ENCODE measurements at regions not wholly inside any gene's neighbourhood (a gene's known extent, or its start where the extent isn't known, plus 50 kb on each side); places are given as distances from the start of the nearest gene placed in this dataset.

GRCh38 chr15:87634361-87634760 lies 622.2 kb downstream of the NTRK3 start:
- H3K4me3 ChIP-seq (ENCODE audit: low read depth, low read length), result no peak overlapping the region
- no peak for TF ChIP-seq ZSCAN30 (tag by site-specific recombination; IDR thresholded peaks at IDR 0.05)
- TF ChIP-seq ZNF248 (tag by site-specific recombination; IDR thresholded peaks at IDR 0.05), result no peak
- TF ChIP-seq, protein P1, sequence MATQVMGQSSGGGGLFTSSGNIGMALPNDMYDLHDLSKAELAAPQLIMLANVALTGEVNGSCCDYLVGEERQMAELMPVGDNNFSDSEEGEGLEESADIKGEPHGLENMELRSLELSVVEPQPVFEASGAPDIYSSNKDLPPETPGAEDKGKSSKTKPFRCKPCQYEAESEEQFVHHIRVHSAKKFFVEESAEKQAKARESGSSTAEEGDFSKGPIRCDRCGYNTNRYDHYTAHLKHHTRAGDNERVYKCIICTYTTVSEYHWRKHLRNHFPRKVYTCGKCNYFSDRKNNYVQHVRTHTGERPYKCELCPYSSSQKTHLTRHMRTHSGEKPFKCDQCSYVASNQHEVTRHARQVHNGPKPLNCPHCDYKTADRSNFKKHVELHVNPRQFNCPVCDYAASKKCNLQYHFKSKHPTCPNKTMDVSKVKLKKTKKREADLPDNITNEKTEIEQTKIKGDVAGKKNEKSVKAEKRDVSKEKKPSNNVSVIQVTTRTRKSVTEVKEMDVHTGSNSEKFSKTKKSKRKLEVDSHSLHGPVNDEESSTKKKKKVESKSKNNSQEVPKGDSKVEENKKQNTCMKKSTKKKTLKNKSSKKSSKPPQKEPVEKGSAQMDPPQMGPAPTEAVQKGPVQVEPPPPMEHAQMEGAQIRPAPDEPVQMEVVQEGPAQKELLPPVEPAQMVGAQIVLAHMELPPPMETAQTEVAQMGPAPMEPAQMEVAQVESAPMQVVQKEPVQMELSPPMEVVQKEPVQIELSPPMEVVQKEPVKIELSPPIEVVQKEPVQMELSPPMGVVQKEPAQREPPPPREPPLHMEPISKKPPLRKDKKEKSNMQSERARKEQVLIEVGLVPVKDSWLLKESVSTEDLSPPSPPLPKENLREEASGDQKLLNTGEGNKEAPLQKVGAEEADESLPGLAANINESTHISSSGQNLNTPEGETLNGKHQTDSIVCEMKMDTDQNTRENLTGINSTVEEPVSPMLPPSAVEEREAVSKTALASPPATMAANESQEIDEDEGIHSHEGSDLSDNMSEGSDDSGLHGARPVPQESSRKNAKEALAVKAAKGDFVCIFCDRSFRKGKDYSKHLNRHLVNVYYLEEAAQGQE (tag by site-specific recombination; IDR thresholded peaks at IDR 0.05), result no peak
- no peak for TF ChIP-seq KLF10 (tag by site-specific recombination; IDR thresholded peaks at IDR 0.05)
- TF ChIP-seq, protein P2, sequence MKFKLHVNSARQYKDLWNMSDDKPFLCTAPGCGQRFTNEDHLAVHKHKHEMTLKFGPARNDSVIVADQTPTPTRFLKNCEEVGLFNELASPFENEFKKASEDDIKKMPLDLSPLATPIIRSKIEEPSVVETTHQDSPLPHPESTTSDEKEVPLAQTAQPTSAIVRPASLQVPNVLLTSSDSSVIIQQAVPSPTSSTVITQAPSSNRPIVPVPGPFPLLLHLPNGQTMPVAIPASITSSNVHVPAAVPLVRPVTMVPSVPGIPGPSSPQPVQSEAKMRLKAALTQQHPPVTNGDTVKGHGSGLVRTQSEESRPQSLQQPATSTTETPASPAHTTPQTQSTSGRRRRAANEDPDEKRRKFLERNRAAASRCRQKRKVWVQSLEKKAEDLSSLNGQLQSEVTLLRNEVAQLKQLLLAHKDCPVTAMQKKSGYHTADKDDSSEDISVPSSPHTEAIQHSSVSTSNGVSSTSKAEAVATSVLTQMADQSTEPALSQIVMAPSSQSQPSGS (tag by site-specific recombination; IDR thresholded peaks at IDR 0.05; ENCODE audit: low read depth), result no peak
- TF ChIP-seq ZNF23 (tag by site-specific recombination; IDR thresholded peaks at IDR 0.05; ENCODE audit: borderline replicate concordance), result no peak
- TF ChIP-seq ZBTB48 (tag by site-specific recombination; IDR thresholded peaks at IDR 0.05), result no peak
- TF ChIP-seq, protein P3, sequence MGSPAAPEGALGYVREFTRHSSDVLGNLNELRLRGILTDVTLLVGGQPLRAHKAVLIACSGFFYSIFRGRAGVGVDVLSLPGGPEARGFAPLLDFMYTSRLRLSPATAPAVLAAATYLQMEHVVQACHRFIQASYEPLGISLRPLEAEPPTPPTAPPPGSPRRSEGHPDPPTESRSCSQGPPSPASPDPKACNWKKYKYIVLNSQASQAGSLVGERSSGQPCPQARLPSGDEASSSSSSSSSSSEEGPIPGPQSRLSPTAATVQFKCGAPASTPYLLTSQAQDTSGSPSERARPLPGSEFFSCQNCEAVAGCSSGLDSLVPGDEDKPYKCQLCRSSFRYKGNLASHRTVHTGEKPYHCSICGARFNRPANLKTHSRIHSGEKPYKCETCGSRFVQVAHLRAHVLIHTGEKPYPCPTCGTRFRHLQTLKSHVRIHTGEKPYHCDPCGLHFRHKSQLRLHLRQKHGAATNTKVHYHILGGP (tag by site-specific recombination; IDR thresholded peaks at IDR 0.05), result no peak
- no peak for TF ChIP-seq ZNF174 (tag by site-specific recombination; IDR thresholded peaks at IDR 0.05)
- no peak for TF ChIP-seq RBAK (tag by site-specific recombination; IDR thresholded peaks at IDR 0.05)
- TF ChIP-seq ZBTB11 (tag by site-specific recombination; conservative IDR thresholded peaks at IDR 0.05; ENCODE audit: low read depth), result no peak
- TF ChIP-seq ZBTB8A (tag by site-specific recombination; IDR thresholded peaks at IDR 0.05), result no peak
- TF ChIP-seq, protein P4, sequence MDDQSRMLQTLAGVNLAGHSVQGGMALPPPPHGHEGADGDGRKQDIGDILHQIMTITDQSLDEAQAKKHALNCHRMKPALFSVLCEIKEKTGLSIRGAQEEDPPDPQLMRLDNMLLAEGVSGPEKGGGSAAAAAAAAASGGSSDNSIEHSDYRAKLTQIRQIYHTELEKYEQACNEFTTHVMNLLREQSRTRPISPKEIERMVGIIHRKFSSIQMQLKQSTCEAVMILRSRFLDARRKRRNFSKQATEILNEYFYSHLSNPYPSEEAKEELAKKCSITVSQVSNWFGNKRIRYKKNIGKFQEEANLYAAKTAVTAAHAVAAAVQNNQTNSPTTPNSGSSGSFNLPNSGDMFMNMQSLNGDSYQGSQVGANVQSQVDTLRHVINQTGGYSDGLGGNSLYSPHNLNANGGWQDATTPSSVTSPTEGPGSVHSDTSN (CRISPR knock-in tag; IDR thresholded peaks at IDR 0.05), result no peak
- TF ChIP-seq TRIM28 (IDR thresholded peaks at IDR 0.05; ENCODE audit: borderline replicate concordance, low read length), result no peak
- no peak for TF ChIP-seq ZNF747 (tag by site-specific recombination; IDR thresholded peaks at IDR 0.05)
- POLR2A ChIA-PET, result no interaction called here
- H3K27ac ChIP-seq (ENCODE audit: extremely low read depth, low read depth, low read length), result no peak overlapping the region
- H3K9me3 ChIP-seq (ENCODE audit: control insufficient read depth, insufficient read depth, low read depth, low read length), result no peaks in the 10 kb centered on the region
- H3K4me1 ChIP-seq (ENCODE audit: control insufficient read depth, insufficient read depth, low read length), result no peaks in the 10 kb centered on the region
- CTCF ChIA-PET, result interaction anchor here (0.6 to 0.7 kb wide), 2 partner anchors 10 kb away, joined by 3 read pairs; no protein-coding TSS in a partner anchor
- H3K36me3 ChIP-seq (ENCODE audit: control insufficient read depth in 2 of 2, insufficient read depth in 1 of 2, low read length in 2 of 2), result no peaks in the 10 kb centered on the region
